C4-2B (cell line): ENCODE measurements at regions not wholly inside any gene's neighbourhood (a gene's known extent, or its start where the extent isn't known, plus 50 kb on each side); places are given as distances from the start of the nearest gene placed in this dataset.

Experiments
- H3K27ac ChIP-seq: fragments of 450-650 bp; 2 replicates; pipeline ENCODE4 v1.5.1; 2017
- ZFX ChIP-seq: fragments of 450-650 bp; IDR thresholded peaks from 2 replicates; pipeline ENCODE4 v1.6.1; 2017
- TF ChIP-seq, protein P1 (sequence below): fragments of 450-650 bp; conservative IDR thresholded peaks from 2 replicates; pipeline ENCODE4 v1.5.1; 2017; ENCODE audit warnings: mild to moderate bottlenecking

DNA sequence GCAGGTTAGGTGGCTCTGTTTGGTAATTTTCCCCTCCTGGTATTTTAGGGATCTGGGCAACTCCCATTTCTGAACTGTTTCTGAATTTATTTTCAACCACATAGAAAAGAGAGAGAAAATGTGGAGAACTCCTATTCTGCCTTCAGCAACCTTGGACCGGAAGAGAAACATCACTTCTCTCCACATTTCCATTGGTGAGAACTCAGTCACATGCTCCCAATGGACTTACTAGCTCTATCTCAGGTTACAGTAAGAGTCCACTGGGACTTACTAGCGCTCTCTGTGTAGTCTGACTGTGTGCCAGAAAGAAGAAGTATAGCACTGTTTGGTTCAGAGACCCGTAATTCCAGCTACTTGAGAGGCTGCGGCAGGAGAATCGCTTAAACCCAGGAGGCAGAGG lies 383.2 kb downstream of the DUSP6 start:
- no peak for TF ChIP-seq ZFX
- TF ChIP-seq, protein P1, sequence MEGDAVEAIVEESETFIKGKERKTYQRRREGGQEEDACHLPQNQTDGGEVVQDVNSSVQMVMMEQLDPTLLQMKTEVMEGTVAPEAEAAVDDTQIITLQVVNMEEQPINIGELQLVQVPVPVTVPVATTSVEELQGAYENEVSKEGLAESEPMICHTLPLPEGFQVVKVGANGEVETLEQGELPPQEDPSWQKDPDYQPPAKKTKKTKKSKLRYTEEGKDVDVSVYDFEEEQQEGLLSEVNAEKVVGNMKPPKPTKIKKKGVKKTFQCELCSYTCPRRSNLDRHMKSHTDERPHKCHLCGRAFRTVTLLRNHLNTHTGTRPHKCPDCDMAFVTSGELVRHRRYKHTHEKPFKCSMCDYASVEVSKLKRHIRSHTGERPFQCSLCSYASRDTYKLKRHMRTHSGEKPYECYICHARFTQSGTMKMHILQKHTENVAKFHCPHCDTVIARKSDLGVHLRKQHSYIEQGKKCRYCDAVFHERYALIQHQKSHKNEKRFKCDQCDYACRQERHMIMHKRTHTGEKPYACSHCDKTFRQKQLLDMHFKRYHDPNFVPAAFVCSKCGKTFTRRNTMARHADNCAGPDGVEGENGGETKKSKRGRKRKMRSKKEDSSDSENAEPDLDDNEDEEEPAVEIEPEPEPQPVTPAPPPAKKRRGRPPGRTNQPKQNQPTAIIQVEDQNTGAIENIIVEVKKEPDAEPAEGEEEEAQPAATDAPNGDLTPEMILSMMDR: no peak
- H3K27ac ChIP-seq: no peak overlapping the region

- no peak overlapping the region for H3K27ac ChIP-seq
- TF ChIP-seq, protein P1: no peak
- TF ChIP-seq ZFX: no peak
These were observed 380.1 kb upstream of the KITLG start for GRCh38 chr12:88960213-88960878.

DNA sequence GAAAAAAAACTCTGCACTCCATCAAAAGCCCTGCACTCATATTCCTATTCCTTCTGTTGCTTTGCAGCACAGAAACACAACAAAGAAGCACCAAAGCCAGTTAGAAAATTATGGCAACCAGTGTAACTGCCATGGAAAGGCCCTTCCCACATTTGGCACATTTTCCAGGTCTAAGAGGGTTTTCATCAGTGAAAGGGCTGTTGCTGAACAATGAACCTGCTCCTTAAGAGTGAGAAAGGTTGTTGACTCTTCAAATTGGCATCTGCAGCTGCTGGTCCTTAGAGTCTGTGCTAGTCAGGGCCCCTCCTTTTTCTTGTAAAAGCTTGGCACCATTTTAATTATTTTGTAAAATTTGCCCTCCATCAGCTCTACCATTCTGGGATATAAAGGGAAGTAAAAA lies 378.7 kb upstream of the KITLG start:
- H3K27ac ChIP-seq: no peak overlapping the region
- no peak for TF ChIP-seq ZFX
- TF ChIP-seq, protein P1: no peak

- no peak for TF ChIP-seq ZFX
- TF ChIP-seq, protein P1: no peak
- H3K27ac ChIP-seq: no peak overlapping the region
These were observed 377.9 kb upstream of the KITLG start for GRCh38 chr12:88958153-88958552.

DNA sequence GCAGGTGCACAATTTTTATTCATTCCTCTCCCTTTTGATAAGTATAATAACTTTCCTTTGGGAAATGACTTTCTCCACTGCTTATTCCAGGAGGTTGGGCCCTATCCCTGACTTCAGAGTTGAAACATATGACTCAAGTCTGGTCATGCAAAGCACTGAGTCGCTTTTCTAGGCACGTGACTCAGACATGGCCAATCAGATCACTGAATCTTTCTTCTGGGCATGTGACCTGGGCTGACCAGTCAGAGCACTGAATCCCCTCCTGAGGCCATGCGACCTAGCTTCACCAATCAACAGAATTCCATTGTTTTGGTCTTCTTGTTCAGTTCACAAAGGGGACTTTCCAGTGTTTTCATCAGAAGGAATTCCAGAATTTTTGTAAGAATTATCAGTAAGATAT lies 377.1 kb upstream of the KITLG start:
- no peak for TF ChIP-seq ZFX
- TF ChIP-seq, protein P1: no peak
- no peak overlapping the region for H3K27ac ChIP-seq

- TF ChIP-seq, protein P1: no peak
- no peak for TF ChIP-seq ZFX
- H3K27ac ChIP-seq: no peak overlapping the region
These were observed 375.3 kb upstream of the KITLG start for GRCh38 chr12:88955531-88955930.

DNA sequence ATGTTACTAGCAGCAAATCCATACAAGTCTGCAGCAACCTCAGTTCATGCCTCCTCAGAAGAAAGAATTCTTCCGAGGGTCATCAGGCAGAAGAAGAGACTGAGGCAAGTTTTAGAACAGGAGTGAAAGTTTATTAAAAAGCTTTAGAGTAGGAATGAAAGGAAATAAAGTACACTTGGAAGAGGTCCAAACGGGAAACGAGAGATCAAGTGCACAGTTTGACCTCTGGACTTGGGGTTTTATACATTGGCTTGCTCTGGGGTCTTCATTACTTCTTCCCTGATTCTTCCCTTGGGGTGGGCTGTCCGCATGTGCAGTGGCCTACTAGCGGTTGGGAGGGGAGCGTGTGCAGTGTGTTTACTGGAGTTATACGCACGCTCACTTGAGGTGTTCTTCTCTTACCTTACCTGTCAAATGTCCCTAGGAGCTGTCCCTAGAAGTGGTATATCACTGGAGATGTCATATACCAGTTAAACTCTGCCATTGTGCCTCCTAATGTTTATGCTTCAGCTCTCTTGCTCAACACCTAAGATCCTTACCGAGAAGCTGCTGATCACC lies 372.8 kb upstream of the KITLG start:
- TF ChIP-seq, protein P1: no peak
- TF ChIP-seq ZFX: no peak

More for the DNA sequence above, 372.8 kb upstream of the KITLG start:
- no peak overlapping the region for H3K27ac ChIP-seq
